H1 (cell line): ENCODE measurements at regions not wholly inside any gene's neighbourhood (a gene's known extent, or its start where the extent isn't known, plus 50 kb on each side); places are given as distances from the start of the nearest gene placed in this dataset.

ENCODE experiments used
- CTCF ChIA-PET: fragments of 300-600 bp; sonication (Branson Sonifier 250); formaldehyde crosslinking; loops from one replicate; lab custom pipeline; 2021; ENCODE audit not compliant: partially characterized antibody; lab: Charles Lee
- POLR2A ChIA-PET: fragments of 300-600 bp; sonication (Branson Sonifier 250); formaldehyde crosslinking; loops from one replicate; lab custom pipeline; 2021; ENCODE audit warnings: inconsistent platforms; ENCODE audit not compliant: partially characterized antibody; lab: Charles Lee
- DNase-seq, 2 experiments: peaks; one replicate each; pipeline versions ENCODE4 v3.0.0 to v3.0.0-alpha.2; 2010 to 2022; ENCODE audit warnings: low spot score in 2 of 2, low read depth in 1 of 2, mixed read lengths in 1 of 2
- FAIRE-seq: peaks from 2 replicates; lab custom pipeline; 2011; peaks lifted over from hg19 to GRCh38; lab: Jason Lieb, UNC
- H2AFZ ChIP-seq: 2 replicates; pipeline ENCODE4 v1.8.1; 2012; ENCODE audit warnings: low read length, inconsistent platforms
- H2AK5ac ChIP-seq: 2 replicates; pipeline ENCODE4 v1.6.1; 2013; ENCODE audit warnings: low read depth, low read length
- H2BK120ac ChIP-seq: replicated peaks from 2 replicates; pipeline ENCODE3; 2013; ENCODE audit warnings: low read depth, low read length, inconsistent platforms
- H2BK12ac ChIP-seq: 2 replicates; pipeline ENCODE4 v1.6.1; 2013; ENCODE audit warnings: low read depth, low read length
- H2BK15ac ChIP-seq: 2 replicates; pipeline ENCODE4 v1.6.1; 2013; ENCODE audit warnings: low read length
- H2BK20ac ChIP-seq: 2 replicates; pipeline ENCODE4 v1.6.1; 2013; ENCODE audit warnings: low read length
- H2BK5ac ChIP-seq: 2 replicates; pipeline ENCODE4 v1.6.1; 2013; ENCODE audit warnings: low read depth, low read length
- H3K14ac ChIP-seq: 2 replicates; pipeline ENCODE4 v1.6.1; 2013; ENCODE audit warnings: inconsistent platforms; ENCODE audit not compliant: insufficient read length
- H3K18ac ChIP-seq: 2 replicates; pipeline ENCODE4 v1.6.1; 2013; ENCODE audit warnings: low read length; ENCODE audit errors: extremely low read depth
- H3K23ac ChIP-seq: 2 replicates; pipeline ENCODE4 v1.6.1; 2013; ENCODE audit warnings: inconsistent platforms; ENCODE audit not compliant: insufficient read length
- H3K23me2 ChIP-seq: 2 replicates; pipeline ENCODE4 v1.6.1; 2013; ENCODE audit warnings: low read depth, low read length
- H3K27ac ChIP-seq: 2 replicates; pipeline ENCODE4 v1.6.1; 2011; ENCODE audit warnings: low read depth, low read length, inconsistent platforms
- H3K27me3 ChIP-seq, 4 experiments: replicated peaks in 1 of 4; 1 replicate in 1 of 4; 2 replicates in 3 of 4; pipeline versions ENCODE4 v1.6.1 to v1.8.1; 2011 to 2013; ENCODE audit warnings: low read length in 3 of 4, mild to moderate bottlenecking in 3 of 4, inconsistent platforms in 2 of 4, mixed read lengths in 2 of 4, moderate library complexity in 1 of 4; ENCODE audit not compliant: control insufficient read depth in 3 of 4, insufficient read depth in 3 of 4; ENCODE audit errors: extremely low read depth in 1 of 4
- H3K36me3 ChIP-seq, 4 experiments: 2 replicates each; pipeline versions ENCODE4 v1.6.1 to v1.8.1; 2011 to 2013; ENCODE audit warnings: mild to moderate bottlenecking in 4 of 4, low read length in 3 of 4, moderate library complexity in 2 of 4, control low read depth in 1 of 4, inconsistent platforms in 1 of 4; ENCODE audit not compliant: insufficient read depth in 4 of 4, control insufficient read depth in 2 of 4
- H3K4ac ChIP-seq: replicated peaks from 2 replicates; pipeline ENCODE3; 2013; ENCODE audit warnings: low read length, low read depth, mixed read lengths, inconsistent platforms; ENCODE audit not compliant: insufficient read length
- H3K4me1 ChIP-seq, 4 experiments: replicated peaks in 1 of 4; 1 replicate in 1 of 4; 2 replicates in 3 of 4; pipeline versions ENCODE4 v1.6.1 to v1.8.1; 2011 to 2013; ENCODE audit warnings: low read length in 3 of 4, inconsistent platforms in 2 of 4, mixed read lengths in 1 of 4; ENCODE audit not compliant: insufficient read depth in 4 of 4, control insufficient read depth in 3 of 4
- H3K4me2 ChIP-seq, 2 experiments: 2 replicates each; pipeline versions ENCODE4 v1.6.1 to v1.8.1; 2011 to 2013; ENCODE audit warnings: low read depth in 2 of 2, low read length in 2 of 2, control low read depth in 1 of 2, inconsistent platforms in 1 of 2, mild to moderate bottlenecking in 1 of 2; ENCODE audit not compliant: insufficient read depth in 1 of 2
- H3K4me3 ChIP-seq, 4 experiments: fragments of 200-600, 300-600 bp in 1 of 4; sonication (generic), shearing (Covaris generic), sonication (Bioruptor Twin) in 1 of 4; 2 replicates each; pipeline versions ENCODE4 v1.5.1 to v1.8.1; 2011 to 2016; ENCODE audit warnings: low read length in 4 of 4, low read depth in 3 of 4, control low read depth in 2 of 4, inconsistent platforms in 2 of 4, mild to moderate bottlenecking in 2 of 4, mixed read lengths in 1 of 4, moderate library complexity in 1 of 4; ENCODE audit not compliant: insufficient read depth in 2 of 4; ENCODE audit errors: extremely low read depth in 1 of 4
- H3K56ac ChIP-seq: replicated peaks from 2 replicates; pipeline ENCODE3; 2013; ENCODE audit warnings: low read depth, mild to moderate bottlenecking, mixed read lengths, low read length, inconsistent platforms; ENCODE audit not compliant: insufficient read length
- H3K79me1 ChIP-seq: 2 replicates; pipeline ENCODE4 v1.6.1; 2013; ENCODE audit warnings: low read depth, low read length, control low read depth
- H3K79me2 ChIP-seq, 2 experiments: 2 replicates each; pipeline versions ENCODE4 v1.6.1 to v1.8.1; 2012 to 2013; ENCODE audit warnings: low read length in 2 of 2, mild to moderate bottlenecking in 2 of 2, inconsistent platforms in 1 of 2; ENCODE audit not compliant: insufficient read depth in 2 of 2, control insufficient read depth in 1 of 2
- H3K9ac ChIP-seq, 4 experiments: replicated peaks in 1 of 4; 1 replicate in 1 of 4; 2 replicates in 3 of 4; pipeline versions ENCODE4 v1.6.1 to v1.8.1; 2011 to 2013; ENCODE audit warnings: low read depth in 3 of 4, low read length in 3 of 4, control low read depth in 2 of 4, mild to moderate bottlenecking in 2 of 4, moderate library complexity in 2 of 4, inconsistent platforms in 1 of 4; ENCODE audit errors: extremely low read depth in 1 of 4
- H3K9me3 ChIP-seq, 2 experiments: 2 replicates each; pipeline versions ENCODE4 v1.6.1 to v1.8.1; 2012 to 2013; ENCODE audit warnings: mild to moderate bottlenecking in 2 of 2, moderate library complexity in 2 of 2, control low read depth in 1 of 2, inconsistent platforms in 1 of 2, low read depth in 1 of 2, low read length in 1 of 2, mixed read lengths in 1 of 2; ENCODE audit not compliant: insufficient read depth in 2 of 2
- H4K20me1 ChIP-seq, 2 experiments: replicated peaks in 1 of 2; 2 replicates each; pipeline versions ENCODE3 to v1.8.1; 2011 to 2013; ENCODE audit warnings: inconsistent platforms in 2 of 2, low read length in 2 of 2, mild to moderate bottlenecking in 1 of 2; ENCODE audit not compliant: insufficient read depth in 2 of 2, control insufficient read depth in 1 of 2
- H4K5ac ChIP-seq: 2 replicates; pipeline ENCODE4 v1.6.1; 2013; ENCODE audit warnings: low read length, low read depth, mixed read lengths, inconsistent platforms; ENCODE audit not compliant: insufficient read length
- H4K8ac ChIP-seq: 2 replicates; pipeline ENCODE4 v1.8.0; 2013; ENCODE audit warnings: mild to moderate bottlenecking, moderate library complexity, low read length, inconsistent platforms; ENCODE audit not compliant: insufficient read depth; ENCODE audit errors: extremely low read depth
- H4K91ac ChIP-seq: replicated peaks from 2 replicates; pipeline ENCODE3; 2013; ENCODE audit warnings: low read length, mixed read lengths, inconsistent platforms; ENCODE audit not compliant: insufficient read length
- ATF2 ChIP-seq: IDR thresholded peaks from 2 replicates; pipeline ENCODE4 v1.6.1; 2012; ENCODE audit warnings: low read length, inconsistent platforms
- CHD1 ChIP-seq: IDR thresholded peaks from 2 replicates; pipeline ENCODE4 v1.6.1; 2012; ENCODE audit warnings: low read depth, low read length, improper control_type of control experiment
- CHD2 ChIP-seq: IDR thresholded peaks from 2 replicates; pipeline ENCODE4 v1.6.1; 2012; ENCODE audit warnings: low read length, improper control_type of control experiment
- EGR1 ChIP-seq: IDR thresholded peaks from 2 replicates; pipeline ENCODE4 v1.6.1; 2011; ENCODE audit warnings: low read depth, low read length, borderline replicate concordance
- KDM4A ChIP-seq: IDR thresholded peaks from one replicate; pipeline ENCODE4 v1.7.1; 2012; ENCODE audit warnings: low read depth, mild to moderate bottlenecking, moderate library complexity, low read length, inconsistent platforms; ENCODE audit not compliant: severe bottlenecking
- KDM5A ChIP-seq: fragments of 200-600 bp; IDR thresholded peaks from 2 replicates; pipeline ENCODE4 v1.7.1; 2012; ENCODE audit warnings: mild to moderate bottlenecking, low read length, inconsistent platforms, mixed read lengths
- POLR2A ChIP-seq, 2 experiments: IDR thresholded peaks; 1 replicate in 1 of 2; 2 replicates in 1 of 2; pipeline ENCODE4 v1.6.1; 2011; ENCODE audit warnings: low read depth in 2 of 2, low read length in 2 of 2, mild to moderate bottlenecking in 2 of 2; ENCODE audit errors: control extremely low read depth in 1 of 2
- SIN3A ChIP-seq, 2 experiments: IDR thresholded peaks in 1 of 2; conservative IDR thresholded peaks in 1 of 2; 2 replicates each; pipeline ENCODE4 v1.6.1; 2011 to 2012; ENCODE audit warnings: low read length in 2 of 2, improper control_type of control experiment in 1 of 2, low read depth in 1 of 2, mild to moderate bottlenecking in 1 of 2
- SP4 ChIP-seq: IDR thresholded peaks from 2 replicates; pipeline ENCODE4 v1.6.1; 2012; ENCODE audit warnings: low read length, inconsistent platforms
- WGBS, 2 experiments: shearing (Covaris generic) in 1 of 2; methylation state at CpG; one replicate each; pipeline versions ENCODE4 v1.1.6 to v1.1.7; 2013 to 2015; ENCODE audit warnings: low lambda C conversion rate in 2 of 2, mixed read lengths in 2 of 2, inconsistent platforms in 1 of 2, low coverage in 1 of 2, missing lambda C conversion rate in 1 of 2; ENCODE audit not compliant: insufficient replicate concordance in 2 of 2, insufficient coverage in 1 of 2, insufficient read length in 1 of 2; ENCODE audit errors: extremely low coverage in 1 of 2, missing lambda C conversion rate in 1 of 2; 5-methylcytosine and 5-hydroxymethylcytosine counted together

- no peaks in the 10 kb centered on the region for H3K27me3 ChIP-seq
- TF ChIP-seq POLR2A (IDR thresholded peaks at IDR 0.05; ENCODE audit: control extremely low read depth in 1 of 2, low read depth in 2 of 2, low read length in 2 of 2) (no peak), ATF2 (no peak), SP4 (no peak), EGR1 (no peak), KDM5A (no peak), CHD2 (no peak), KDM4A (no peak), CHD1 (no peak), SIN3A (conservative IDR thresholded peaks at IDR 0.05 in 1 of 2, IDR thresholded peaks at IDR 0.05 in 1 of 2; ENCODE audit: low read depth in 1 of 2, low read length in 2 of 2) (no peak)
- no peak overlapping the region for H2BK12ac ChIP-seq
- H2BK120ac ChIP-seq = no peak overlapping the region
- H4K91ac ChIP-seq = no peak overlapping the region
- no peak overlapping the region for H4K8ac ChIP-seq
- no peak overlapping the region for H2BK20ac ChIP-seq
- H3K9me3 ChIP-seq = peaks cover 0 to 8% of the 10 kb centered on the region in 2 experiments; a peak in 1 of 4 replicates
- no peaks in the 10 kb centered on the region for H3K36me3 ChIP-seq
- no peak overlapping the region for H3K4me3 ChIP-seq
- H3K79me2 ChIP-seq = no peaks in the 10 kb centered on the region
- no peak overlapping the region for H3K4me2 ChIP-seq
- no peak overlapping the region for H2AK5ac ChIP-seq
- no peak overlapping the region for H3K23ac ChIP-seq
- no peak for FAIRE-seq
- no peak overlapping the region for H2AFZ ChIP-seq
- H3K9ac ChIP-seq = no peak overlapping the region
- H4K20me1 ChIP-seq = no peaks in the 10 kb centered on the region
- no peak overlapping the region for H2BK5ac ChIP-seq
- 100% methylated on average over 1 of the region's 1 CpG; no CpG with 5 or more reads in 1 of the 2 experiments for WGBS, 2 experiments
- H3K18ac ChIP-seq = no peak overlapping the region
- peaks cover 0 to 3% (median 0%) of the 10 kb centered on the region in 4 experiments; a peak in 1 of 7 replicates for H3K4me1 ChIP-seq
- H3K23me2 ChIP-seq = no peaks in the 10 kb centered on the region
- no peak overlapping the region for H3K4ac ChIP-seq
- DNase-seq = no peak
- no peak overlapping the region for H3K56ac ChIP-seq
- POLR2A ChIA-PET = no interaction called here
- no peak overlapping the region for H4K5ac ChIP-seq
- no peak overlapping the region for H3K27ac ChIP-seq
- H3K79me1 ChIP-seq = no peaks in the 10 kb centered on the region
- CTCF ChIA-PET = no interaction called here
- no peak overlapping the region for H2BK15ac ChIP-seq
- H3K14ac ChIP-seq = no peak overlapping the region
Observed at GRCh38 chr5:92372766-92373165, 989.6 kb upstream of the ARRDC3 start.
